Astrocyte (in vitro differentiated cells and primary cell): ENCODE measurements at regions not wholly inside any gene's neighbourhood (a gene's known extent, or its start where the extent isn't known, plus 50 kb on each side); places are given as distances from the start of the nearest gene placed in this dataset.

Source experiments
- CTCF ChIP-seq: IDR thresholded peaks from 2 replicates; pipeline ENCODE4 v1.5.1; 2011; ENCODE audit warnings: low read depth, mild to moderate bottlenecking, inconsistent platforms, low read length, moderate library complexity; ENCODE audit not compliant: insufficient read depth
- EZH2 ChIP-seq: IDR thresholded peaks from 2 replicates; pipeline ENCODE4 v1.6.1; 2012; ENCODE audit warnings: mild to moderate bottlenecking, low read length, inconsistent platforms; ENCODE audit not compliant: insufficient read depth

GRCh38 chr1:193971595-193971994 is 785.2 kb upstream of the B3GALT2 start:
- TF ChIP-seq CTCF (no peak), EZH2 (no peak)
